Trophoblast cell (in vitro differentiated cells and primary cell): ENCODE measurements at regions not wholly inside any gene's neighbourhood (a gene's known extent, or its start where the extent isn't known, plus 50 kb on each side); places are given as distances from the start of the nearest gene placed in this dataset.
"Not testable (repeated sequence)": the region's sequence is repeated elsewhere in the genome, so short reads cannot be mapped to it uniquely, and the experiment has no call there.

ENCODE experiments used
- DNase-seq, 2 donors: peaks; one replicate each; pipeline ENCODE4 v3.0.0-alpha.2; 2016
- H2AFZ ChIP-seq: 2 replicates; pipeline ENCODE4 v1.6.1; 2013; ENCODE audit warnings: low read length, moderate library complexity, mild to moderate bottlenecking; ENCODE audit not compliant: insufficient read depth, poor library complexity
- H2AK5ac ChIP-seq: 2 replicates; pipeline ENCODE4 v1.6.1; 2013; ENCODE audit warnings: mild to moderate bottlenecking, low read length
- H2BK120ac ChIP-seq: 2 replicates; pipeline ENCODE4 v1.6.1; 2013; ENCODE audit warnings: low read length, mild to moderate bottlenecking, moderate library complexity; ENCODE audit not compliant: insufficient read depth, poor library complexity
- H2BK12ac ChIP-seq: 2 replicates; pipeline ENCODE4 v1.6.1; 2013; ENCODE audit warnings: mild to moderate bottlenecking, low read length, moderate library complexity
- H2BK5ac ChIP-seq: 2 replicates; pipeline ENCODE4 v1.6.1; 2013; ENCODE audit warnings: low read length, low read depth, moderate library complexity, mild to moderate bottlenecking; ENCODE audit not compliant: poor library complexity
- H3K14ac ChIP-seq: 2 replicates; pipeline ENCODE4 v1.6.1; 2013; ENCODE audit warnings: mild to moderate bottlenecking, low read length
- H3K18ac ChIP-seq: 2 replicates; pipeline ENCODE4 v1.6.1; 2013; ENCODE audit warnings: mild to moderate bottlenecking, low read length
- H3K23ac ChIP-seq: 2 replicates; pipeline ENCODE4 v1.6.1; 2013; ENCODE audit warnings: low read length
- H3K27ac ChIP-seq: 2 replicates; pipeline ENCODE4 v1.5.1; 2013; ENCODE audit warnings: low read depth, mild to moderate bottlenecking, inconsistent platforms, low read length, moderate library complexity
- H3K27me3 ChIP-seq: 2 replicates; pipeline ENCODE4 v1.6.1; 2013; ENCODE audit warnings: inconsistent platforms, mild to moderate bottlenecking, low read length, moderate library complexity; ENCODE audit not compliant: insufficient read depth
- H3K36me3 ChIP-seq, 2 experiments: 1 replicate in 1 of 2; 2 replicates in 1 of 2; pipeline ENCODE4 v1.6.1; 2013; ENCODE audit warnings: low read length in 2 of 2, mild to moderate bottlenecking in 2 of 2, moderate library complexity in 1 of 2; ENCODE audit not compliant: insufficient read depth in 2 of 2, control insufficient read depth in 1 of 2
- H3K4ac ChIP-seq: 2 replicates; pipeline ENCODE4 v1.6.1; 2013; ENCODE audit warnings: low read depth, mild to moderate bottlenecking, low read length, moderate library complexity
- H3K4me1 ChIP-seq, 2 experiments: 1 replicate in 1 of 2; 2 replicates in 1 of 2; pipeline ENCODE4 v1.6.1; 2013; ENCODE audit warnings: low read length in 2 of 2, mild to moderate bottlenecking in 2 of 2, moderate library complexity in 1 of 2; ENCODE audit not compliant: insufficient read depth in 2 of 2, control insufficient read depth in 1 of 2
- H3K4me2 ChIP-seq: 2 replicates; pipeline ENCODE4 v1.6.1; 2013; ENCODE audit warnings: inconsistent platforms, mild to moderate bottlenecking, low read length, moderate library complexity
- H3K4me3 ChIP-seq: 2 replicates; pipeline ENCODE4 v1.5.1; 2013; ENCODE audit warnings: mild to moderate bottlenecking, low read depth, low read length, inconsistent platforms
- H3K79me1 ChIP-seq: one replicate; pipeline ENCODE4 v1.6.1; 2013; ENCODE audit warnings: low read length
- H3K79me2 ChIP-seq: 2 replicates; pipeline ENCODE4 v1.6.1; 2013; ENCODE audit warnings: low read length, mild to moderate bottlenecking; ENCODE audit not compliant: control insufficient read depth, insufficient read depth, poor library complexity
- H3K9ac ChIP-seq: 2 replicates; pipeline ENCODE4 v1.6.1; 2013; ENCODE audit warnings: mild to moderate bottlenecking, low read length
- H3K9me3 ChIP-seq: 2 replicates; pipeline ENCODE4 v1.6.1; 2013; ENCODE audit warnings: low read depth, mild to moderate bottlenecking, control low read depth, inconsistent platforms, low read length; ENCODE audit not compliant: insufficient read depth
- H4K12ac ChIP-seq: 2 replicates; pipeline ENCODE4 v1.6.1; 2013; ENCODE audit warnings: low read depth, mild to moderate bottlenecking, low read length, moderate library complexity
- H4K8ac ChIP-seq: 2 replicates; pipeline ENCODE4 v1.6.1; 2013; ENCODE audit warnings: low read depth, mild to moderate bottlenecking, low read length, moderate library complexity
- H4K91ac ChIP-seq: one replicate; pipeline ENCODE4 v1.6.1; 2013; ENCODE audit warnings: low read depth, mild to moderate bottlenecking, low read length, moderate library complexity
- WGBS: extraction: QIAGEN DNeasy Blood & Tissue Kit; methylation state at CpG from one replicate; pipeline ENCODE4 v1.1.7; 2013; ENCODE audit warnings: missing lambda C conversion rate; ENCODE audit not compliant: insufficient read length, insufficient coverage; ENCODE audit errors: extremely low coverage; 5-methylcytosine and 5-hydroxymethylcytosine counted together

DNA sequence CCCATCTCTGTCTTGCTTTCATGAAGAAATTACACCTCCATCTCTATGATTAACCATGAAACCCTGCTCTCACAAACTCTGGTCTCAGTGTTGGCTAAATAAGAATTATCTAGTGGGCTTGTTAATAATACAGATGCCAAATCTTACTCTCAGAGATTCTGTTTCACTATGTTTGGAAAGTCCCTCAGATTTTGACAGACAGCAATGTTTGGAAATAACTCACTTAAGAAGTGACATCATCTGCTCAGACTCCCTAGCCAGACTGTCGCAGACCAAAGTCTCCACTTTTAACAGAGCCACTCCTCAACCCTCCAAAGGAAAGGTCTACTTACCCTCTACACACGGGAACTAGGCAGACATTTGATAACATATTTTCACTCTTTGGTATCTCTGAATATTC is 328.5 kb upstream of the FGF16 start:
- H3K18ac ChIP-seq: no peak overlapping the region
- H3K27me3 ChIP-seq: no peaks in the 10 kb centered on the region
- H3K79me2 ChIP-seq: no peaks in the 10 kb centered on the region
- WGBS: no CpG with 5 or more reads among the region's 2 CpGs
- H3K4me3 ChIP-seq: no peak overlapping the region
- H3K27ac ChIP-seq: no peak overlapping the region
- H4K12ac ChIP-seq: no peak overlapping the region
- H2AFZ ChIP-seq: no peak overlapping the region
- no peak overlapping the region for H4K8ac ChIP-seq
- H3K36me3 ChIP-seq: no peaks in the 10 kb centered on the region
- no peak overlapping the region for H2AK5ac ChIP-seq
- H3K4me2 ChIP-seq: no peak overlapping the region
- no peaks in the 10 kb centered on the region for H3K79me1 ChIP-seq
- H3K4me1 ChIP-seq: no peaks in the 10 kb centered on the region
- no peak overlapping the region for H3K9ac ChIP-seq
- H2BK5ac ChIP-seq: no peak overlapping the region
- no peak overlapping the region for H2BK12ac ChIP-seq
- no peak overlapping the region for H2BK120ac ChIP-seq
- H3K14ac ChIP-seq: no peak overlapping the region
- no peak overlapping the region for H4K91ac ChIP-seq
- H3K4ac ChIP-seq: no peak overlapping the region
- no peak overlapping the region for H3K23ac ChIP-seq
- DNase-seq: no peak
- H3K9me3 ChIP-seq: no peaks in the 10 kb centered on the region

- Histone ChIP-seq H2BK5ac (no peak overlapping the region), H4K91ac (no peak overlapping the region), H3K27me3 (no peaks in the 10 kb centered on the region), H3K4me1 (no peaks in the 10 kb centered on the region), H3K27ac (no peak overlapping the region), H3K79me1 (no peaks in the 10 kb centered on the region), H4K12ac (no peak overlapping the region), H3K23ac (no peak overlapping the region), H3K4ac (no peak overlapping the region), H3K14ac (no peak overlapping the region), H4K8ac (no peak overlapping the region), H2AK5ac (no peak overlapping the region), H3K79me2 (no peaks in the 10 kb centered on the region), H3K4me3 (no peak overlapping the region), H3K9me3 (no peaks in the 10 kb centered on the region), H2AFZ (no peak overlapping the region), H3K4me2 (no peak overlapping the region), H2BK12ac (no peak overlapping the region), H3K9ac (no peak overlapping the region), H3K18ac (no peak overlapping the region), H3K36me3 (no peaks in the 10 kb centered on the region), H2BK120ac (no peak overlapping the region)
- no CpG with 5 or more reads among the region's 1 CpG for WGBS
- no peak for DNase-seq
Measured at GRCh38 chrX:77119706-77120105, 327.5 kb upstream of the FGF16 start.

- H3K27ac ChIP-seq, H2AFZ ChIP-seq, H3K79me1 ChIP-seq, H3K4ac ChIP-seq, H3K14ac ChIP-seq, H2BK12ac ChIP-seq, H2BK5ac ChIP-seq, H3K23ac ChIP-seq, H4K12ac ChIP-seq, H2BK120ac ChIP-seq, H4K8ac ChIP-seq, H3K18ac ChIP-seq, H3K9ac ChIP-seq, H3K9me3 ChIP-seq, H3K4me2 ChIP-seq, H3K36me3 ChIP-seq, H3K79me2 ChIP-seq, DNase-seq, H3K4me1 ChIP-seq, H4K91ac ChIP-seq, H3K27me3 ChIP-seq, H3K4me3 ChIP-seq, H2AK5ac ChIP-seq: not testable (repeated sequence)
- no CpG with 5 or more reads among the region's 5 CpGs for WGBS
Measured at GRCh38 chrX:77123917-77124316, 323.3 kb upstream of the FGF16 start.

GRCh38 chrX:77127571-77127970 is 319.6 kb upstream of the FGF16 start:
- H3K4me2 ChIP-seq, H2BK5ac ChIP-seq, H3K14ac ChIP-seq, H3K27ac ChIP-seq, DNase-seq, H3K79me1 ChIP-seq, H4K12ac ChIP-seq, H3K9me3 ChIP-seq, H3K4ac ChIP-seq, H2BK12ac ChIP-seq, H3K4me3 ChIP-seq, H3K23ac ChIP-seq, H3K36me3 ChIP-seq, H4K91ac ChIP-seq, H3K18ac ChIP-seq, H3K27me3 ChIP-seq, H2AK5ac ChIP-seq, H2AFZ ChIP-seq, H3K4me1 ChIP-seq, H3K79me2 ChIP-seq, H2BK120ac ChIP-seq, H4K8ac ChIP-seq, H3K9ac ChIP-seq: not testable (repeated sequence)
- no CpG with 5 or more reads among the region's 2 CpGs for WGBS
